Urinary bladder (tissue), 3 donors: ENCODE measurements at regions not wholly inside any gene's neighbourhood (a gene's known extent, or its start where the extent isn't known, plus 50 kb on each side); places are given as distances from the start of the nearest gene placed in this dataset.

ENCODE experiments used
- DNase-seq: peaks from one replicate; pipeline ENCODE4 v3.0.0-alpha.2; 2015; ENCODE audit errors: extremely low spot score
- H3K27ac ChIP-seq: one replicate; pipeline ENCODE4 v1.5.1; 2013; ENCODE audit warnings: low read depth, mild to moderate bottlenecking, moderate library complexity
- H3K36me3 ChIP-seq: one replicate; pipeline ENCODE4 v1.6.1; 2013; ENCODE audit warnings: mild to moderate bottlenecking, moderate library complexity; ENCODE audit not compliant: insufficient read depth
- H3K4me1 ChIP-seq: one replicate; pipeline ENCODE4 v1.6.1; 2013; ENCODE audit warnings: mild to moderate bottlenecking, moderate library complexity; ENCODE audit not compliant: insufficient read depth
- H3K4me3 ChIP-seq: one replicate; pipeline ENCODE4 v1.5.1; 2013; ENCODE audit warnings: low read depth, low read length
- WGBS: extraction: QIAGEN DNeasy Blood & Tissue Kit; methylation state at CpG from one replicate; pipeline ENCODE4 v1.1.7; 2013; 5-methylcytosine and 5-hydroxymethylcytosine counted together
- donor health status: healthy with polysubstance abuse.
- donor health status: healthy.

DNA sequence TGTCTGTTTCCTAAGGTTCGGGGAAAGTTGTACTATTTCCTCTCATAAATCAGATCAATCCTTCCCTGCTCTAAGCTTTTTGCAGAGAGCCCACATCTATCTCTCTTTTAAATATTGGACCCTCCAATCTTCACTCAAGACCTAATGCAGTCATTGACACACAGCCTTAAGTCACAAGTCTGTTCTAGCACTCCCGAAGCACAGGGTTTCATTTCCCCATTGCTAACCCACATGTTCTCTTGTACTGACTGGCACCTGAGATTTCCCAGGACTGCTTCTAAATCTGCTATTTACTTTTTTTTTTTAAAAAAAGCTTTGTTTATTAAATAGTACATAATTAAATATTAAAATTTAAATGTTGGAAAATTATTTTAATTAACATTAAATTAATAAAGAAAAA is 674.7 kb downstream of the TBC1D22A start:
- H3K4me1 ChIP-seq, result no peaks in the 10 kb centered on the region
- no peak overlapping the region for H3K27ac ChIP-seq
- WGBS, result 85% methylated on average over 2 of the region's 2 CpGs
- no peaks in the 10 kb centered on the region for H3K36me3 ChIP-seq
- no peak for DNase-seq
- H3K4me3 ChIP-seq, result no peak overlapping the region

DNA sequence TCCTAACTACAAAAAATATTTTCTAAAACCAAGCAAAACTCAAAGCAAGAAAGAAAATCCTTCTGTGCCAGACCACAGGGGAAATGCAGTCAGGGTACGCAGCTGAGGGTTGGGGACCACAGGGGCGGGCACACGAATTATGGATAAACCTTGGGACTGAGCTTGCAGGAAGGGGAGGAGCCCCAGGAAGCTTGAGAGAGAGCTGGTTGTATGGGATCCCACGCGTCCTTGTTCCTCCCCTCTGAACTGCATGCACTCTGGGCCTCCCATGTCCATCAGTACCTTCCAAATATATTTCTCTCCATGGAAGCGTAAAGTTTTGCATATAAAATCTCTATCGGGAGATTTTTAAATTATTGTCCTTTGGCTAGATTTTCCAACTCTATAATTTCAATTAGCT is 673.4 kb downstream of the TBC1D22A start:
- Histone ChIP-seq H3K4me1 (no peaks in the 10 kb centered on the region), H3K27ac (no peak overlapping the region), H3K4me3 (no peak overlapping the region), H3K36me3 (no peaks in the 10 kb centered on the region)
- 89% methylated on average over 7 of the region's 7 CpGs for WGBS
- no peak for DNase-seq

DNA sequence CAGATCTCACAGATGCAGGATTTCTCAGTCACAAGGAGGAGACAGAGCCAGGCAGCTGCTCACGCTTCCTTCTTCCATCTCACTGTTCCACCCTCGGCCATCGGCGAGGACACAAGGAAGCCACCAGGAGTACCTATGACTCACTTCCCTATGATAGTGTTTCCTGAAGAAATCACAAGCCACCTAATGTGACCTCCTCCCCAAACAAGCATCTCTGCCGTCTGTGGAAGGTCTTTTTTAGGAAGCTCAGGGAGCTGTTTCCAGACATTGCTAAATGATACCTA is 672.7 kb downstream of the TBC1D22A start:
- Histone ChIP-seq H3K36me3 (no peaks in the 10 kb centered on the region), H3K4me3 (no peak overlapping the region), H3K4me1 (no peaks in the 10 kb centered on the region), H3K27ac (no peak overlapping the region)
- WGBS, result 74% methylated on average over 5 of the region's 5 CpGs
- no peak for DNase-seq

DNA sequence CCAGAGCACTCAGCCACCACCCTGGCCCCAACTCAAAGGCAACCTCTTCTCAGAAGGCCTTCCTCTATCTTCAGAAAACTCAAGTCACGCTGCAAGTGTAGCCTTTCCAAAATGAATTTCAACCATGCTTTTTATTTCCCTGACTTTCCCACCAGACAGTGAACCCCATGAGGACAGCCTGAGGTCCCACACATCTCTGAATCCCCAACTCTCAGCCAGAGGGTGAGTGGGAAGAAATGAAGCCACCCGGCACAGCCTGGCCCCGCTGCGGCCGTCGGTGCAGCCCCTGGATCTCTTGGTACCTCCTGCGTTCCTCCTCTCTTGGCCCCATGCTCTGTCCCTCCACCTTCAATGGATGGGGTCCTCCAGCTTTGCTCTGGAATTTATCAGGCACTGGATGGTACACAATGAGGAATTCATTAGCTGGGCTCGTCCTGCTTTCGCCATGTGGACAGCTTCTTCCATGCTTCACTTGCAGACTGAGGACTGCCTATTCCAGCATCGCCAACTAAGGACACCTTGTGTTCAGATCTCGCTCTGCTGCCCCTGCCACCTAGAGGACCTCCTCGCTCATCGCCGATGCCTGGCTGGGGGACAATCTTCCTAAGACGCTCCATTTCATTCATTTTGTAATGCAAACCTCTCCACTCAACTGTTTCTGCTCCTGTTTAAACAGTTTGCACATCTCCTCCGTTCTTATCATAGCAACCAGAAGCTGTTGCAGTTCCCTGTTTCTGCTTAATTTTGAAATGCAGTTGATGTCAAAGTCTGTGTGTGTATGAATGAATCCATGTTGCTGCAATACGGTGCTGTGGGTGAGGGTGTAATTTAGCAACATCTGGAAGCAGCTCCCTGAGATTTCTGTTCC is 672.1 kb downstream of the TBC1D22A start:
- no peak overlapping the region for H3K27ac ChIP-seq
- 87% methylated on average over 17 of the region's 17 CpGs for WGBS
- H3K4me3 ChIP-seq, result no peak overlapping the region
- H3K4me1 ChIP-seq, result no peaks in the 10 kb centered on the region
- no peaks in the 10 kb centered on the region for H3K36me3 ChIP-seq
- DNase-seq, result no peak

GRCh38 chr22:47433627-47434026 is 671.2 kb downstream of the TBC1D22A start:
- Histone ChIP-seq H3K4me3 (no peak overlapping the region), H3K27ac (no peak overlapping the region), H3K4me1 (no peaks in the 10 kb centered on the region), H3K36me3 (no peaks in the 10 kb centered on the region)
- WGBS, result 89% methylated on average over 5 of the region's 5 CpGs
- no peak for DNase-seq

GRCh38 chr22:47432683-47433082 is 670.2 kb downstream of the TBC1D22A start:
- H3K4me3 ChIP-seq, result no peak overlapping the region
- no peak overlapping the region for H3K27ac ChIP-seq
- H3K36me3 ChIP-seq, result no peaks in the 10 kb centered on the region
- no peaks in the 10 kb centered on the region for H3K4me1 ChIP-seq
- DNase-seq, result no peak
- WGBS, result 73% methylated on average over 7 of the region's 7 CpGs

DNA sequence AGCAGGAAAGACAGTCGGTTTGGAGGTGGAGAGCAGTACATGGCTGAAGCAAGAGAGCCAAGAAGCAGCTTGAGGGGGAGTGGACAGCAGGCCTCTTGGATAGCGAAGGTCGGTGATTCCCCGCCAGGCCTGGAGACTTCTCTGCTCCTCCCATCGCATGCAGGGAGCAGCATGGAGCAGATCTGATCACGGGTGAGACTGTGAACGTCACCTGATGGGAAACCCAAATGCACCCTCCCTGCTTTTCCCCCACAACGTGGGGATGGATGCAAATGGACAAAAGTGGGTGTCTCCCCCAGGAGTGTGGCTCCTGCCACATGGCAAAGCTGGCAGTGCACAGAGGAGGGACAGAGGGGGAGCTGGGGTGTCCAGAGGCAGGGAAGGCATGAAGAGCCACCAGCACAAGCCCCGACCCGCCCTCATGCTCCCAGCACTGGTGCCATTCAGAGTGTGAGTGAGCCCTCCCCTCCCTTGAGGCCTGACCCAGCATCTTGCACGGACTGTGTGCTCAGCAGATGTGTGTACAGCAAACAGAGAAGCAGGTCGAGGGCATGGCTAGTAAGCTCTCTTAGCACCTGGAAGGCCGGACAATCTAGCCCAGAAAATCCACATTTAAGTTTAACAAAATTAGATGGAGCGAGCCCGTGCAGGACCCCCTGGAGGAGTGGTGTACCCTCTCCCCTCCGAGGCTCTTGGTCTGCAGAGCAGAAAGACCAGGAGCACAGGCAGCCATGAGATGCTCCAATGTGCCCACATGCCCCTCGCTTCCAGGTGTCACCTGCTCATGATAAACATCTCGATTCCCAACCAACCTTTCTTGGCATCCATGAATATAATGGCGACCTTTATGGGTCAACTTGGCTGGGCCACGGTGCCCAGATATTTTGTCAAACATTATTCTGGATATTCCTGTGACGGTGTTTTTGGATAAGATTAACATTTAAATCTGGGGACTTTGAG is 661.7 kb downstream of the TBC1D22A start:
- no peak for DNase-seq
- WGBS, result 77% methylated on average over 21 of the region's 21 CpGs
- H3K27ac ChIP-seq, result no peak overlapping the region
- H3K4me3 ChIP-seq, result no peak overlapping the region
- H3K36me3 ChIP-seq, result no peaks in the 10 kb centered on the region
- no peaks in the 10 kb centered on the region for H3K4me1 ChIP-seq

DNA sequence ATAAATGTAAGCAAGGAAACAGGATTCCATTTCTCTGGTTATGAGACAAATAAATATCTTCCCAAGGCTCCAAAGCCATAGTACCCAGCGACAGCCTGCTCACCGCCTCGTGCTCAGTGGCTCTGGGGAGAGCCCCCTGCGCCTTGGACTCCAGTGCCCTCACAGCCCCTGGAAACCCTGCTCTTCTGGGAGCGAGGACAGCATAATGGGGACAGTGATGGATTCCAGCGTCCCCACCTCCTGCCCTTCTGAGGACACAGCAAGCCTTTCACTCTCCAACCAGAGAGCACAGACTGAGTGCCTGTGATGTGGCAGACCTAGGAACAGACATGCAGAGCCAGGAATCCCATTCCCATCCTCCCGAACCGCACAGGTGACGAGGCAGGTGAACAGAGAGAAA is 660.8 kb downstream of the TBC1D22A start:
- DNase-seq, result no peak
- H3K27ac ChIP-seq, result no peak overlapping the region
- 74% methylated on average over 9 of the region's 9 CpGs for WGBS
- H3K36me3 ChIP-seq, result no peaks in the 10 kb centered on the region
- no peaks in the 10 kb centered on the region for H3K4me1 ChIP-seq
- H3K4me3 ChIP-seq, result no peak overlapping the region

- Histone ChIP-seq H3K4me3 (no peak overlapping the region), H3K4me1 (no peaks in the 10 kb centered on the region), H3K27ac (no peak overlapping the region), H3K36me3 (no peaks in the 10 kb centered on the region)
- 88% methylated on average over 10 of the region's 10 CpGs for WGBS
- no peak for DNase-seq
Observed at GRCh38 chr22:47422736-47423135, 660.3 kb downstream of the TBC1D22A start.

GRCh38 chr22:47421846-47422245 is 659.4 kb downstream of the TBC1D22A start:
- WGBS, result 83% methylated on average over 9 of the region's 9 CpGs
- Histone ChIP-seq H3K27ac (no peak overlapping the region), H3K36me3 (no peaks in the 10 kb centered on the region), H3K4me3 (no peak overlapping the region), H3K4me1 (no peaks in the 10 kb centered on the region)
- no peak for DNase-seq

DNA sequence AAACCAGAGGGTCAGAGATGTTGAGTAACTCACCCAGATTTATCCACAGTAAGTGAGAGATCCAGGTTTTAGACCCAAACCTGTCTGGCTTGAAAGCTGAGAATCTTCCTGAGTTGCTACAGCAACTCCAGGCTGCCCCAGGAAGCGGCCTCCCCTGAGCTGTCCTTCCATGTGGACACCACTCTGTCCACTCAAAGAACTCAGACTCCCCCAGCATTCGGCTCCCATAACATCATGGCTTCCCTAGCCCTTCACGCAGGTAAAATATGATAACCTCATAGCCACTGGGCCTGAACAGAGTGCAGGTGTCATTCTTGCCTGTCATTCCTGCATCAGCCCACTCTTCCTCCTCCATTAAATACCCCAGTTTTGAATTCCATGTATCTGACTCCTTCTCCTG is 657.8 kb downstream of the TBC1D22A start:
- DNase-seq, result no peak
- Histone ChIP-seq H3K4me3 (no peak overlapping the region), H3K27ac (no peak overlapping the region), H3K36me3 (no peaks in the 10 kb centered on the region), H3K4me1 (no peaks in the 10 kb centered on the region)
- 75% methylated on average over 3 of the region's 3 CpGs for WGBS

GRCh38 chr22:47419239-47419638 is 656.8 kb downstream of the TBC1D22A start:
- Histone ChIP-seq H3K27ac (no peak overlapping the region), H3K36me3 (no peaks in the 10 kb centered on the region), H3K4me1 (no peaks in the 10 kb centered on the region), H3K4me3 (no peak overlapping the region)
- WGBS, result 58% methylated on average over 4 of the region's 4 CpGs
- no peak for DNase-seq

- Histone ChIP-seq H3K4me1 (no peaks in the 10 kb centered on the region), H3K4me3 (no peak overlapping the region), H3K27ac (no peak overlapping the region), H3K36me3 (no peaks in the 10 kb centered on the region)
- 71% methylated on average over 2 of the region's 2 CpGs for WGBS
- DNase-seq, result no peak
Observed at GRCh38 chr22:47417699-47418098, 655.2 kb downstream of the TBC1D22A start.

- H3K4me1 ChIP-seq, result no peaks in the 10 kb centered on the region
- DNase-seq, result no peak
- H3K4me3 ChIP-seq, result no peak overlapping the region
- no peak overlapping the region for H3K27ac ChIP-seq
- no peaks in the 10 kb centered on the region for H3K36me3 ChIP-seq
- 85% methylated on average over 8 of the region's 8 CpGs for WGBS
Observed at GRCh38 chr22:47411006-47411405, 648.6 kb downstream of the TBC1D22A start.
